GM23338 (cell line): ENCODE measurements at regions not wholly inside any gene's neighbourhood (a gene's known extent, or its start where the extent isn't known, plus 50 kb on each side); places are given as distances from the start of the nearest gene placed in this dataset.

Experiments
- CREB1 ChIP-seq: fragments of 250-450 bp; sonication (Bioruptor Pico); IDR thresholded peaks from 2 replicates; pipeline ENCODE4 v1.5.0; 2020; ENCODE audit warnings: low read depth, mild to moderate bottlenecking, moderate library complexity
- CTCF ChIP-seq, 2 experiments: fragments of 200-600 bp in 1 of 2; sonication (generic) in 1 of 2; conservative IDR thresholded peaks; 2 replicates each; pipeline versions ENCODE4 v1.5.1 to v1.6.1; 2016 to 2017; ENCODE audit warnings: antibody characterized with exemption in 2 of 2, low read depth in 2 of 2, mild to moderate bottlenecking in 2 of 2, moderate library complexity in 1 of 2
- EZH2 ChIP-seq: fragments of 200-600 bp; sonication (generic); IDR thresholded peaks from one replicate; pipeline ENCODE4 v1.8.0; 2017; ENCODE audit warnings: antibody characterized with exemption, mild to moderate bottlenecking, low read depth; ENCODE audit not compliant: unreplicated experiment
- EZH2phosphoT487 ChIP-seq: fragments of 200-600 bp; sonication (generic); IDR thresholded peaks from one replicate; pipeline ENCODE4 v1.8.1; 2018; ENCODE audit warnings: antibody characterized with exemption; ENCODE audit not compliant: unreplicated experiment

- no peak for TF ChIP-seq EZH2phosphoT487
- no peak for TF ChIP-seq EZH2
- no peak for TF ChIP-seq CTCF (conservative IDR thresholded peaks at IDR 0.05; ENCODE audit: low read depth in 2 of 2)
- TF ChIP-seq CREB1 (CRISPR knock-in tag) = no peak
Measured at GRCh38 chr1:58096714-58097113, 449.8 kb downstream of the OMA1 start.
